ENCODE measurements at regions not wholly inside any gene's neighbourhood (a gene's known extent, or its start where the extent isn't known, plus 50 kb on each side); places are given as distances from the start of the nearest gene placed in this dataset.

GRCh38 chr2:41020358-41020757, 568.5 kb upstream of the SLC8A1 start:
- DNase-seq (ENCODE audit: low spot score): no peak
- TF ChIP-seq CTCF (IDR thresholded peaks at IDR 0.05; ENCODE audit: borderline replicate concordance, control extremely low read depth, extremely low read depth, insufficient read depth, missing control alignments): no peak
- in situ Hi-C loops (cut with MboI; ENCODE audit: low sequenced_read_pairs, unreplicated experiment): no loop called here

GRCh38 chr2:41024816-41025215, 572.9 kb upstream of the SLC8A1 start:
- in situ Hi-C loops (cut with MboI; ENCODE audit: low sequenced_read_pairs, unreplicated experiment): no loop called here
- no peak for DNase-seq (ENCODE audit: low spot score)
- no peak for TF ChIP-seq CTCF (IDR thresholded peaks at IDR 0.05; ENCODE audit: borderline replicate concordance, control extremely low read depth, extremely low read depth, insufficient read depth, missing control alignments)

GRCh38 chr2:41026613-41027012, 574.7 kb upstream of the SLC8A1 start:
- DNase-seq (ENCODE audit: low spot score): no peak
- no peak for TF ChIP-seq CTCF (IDR thresholded peaks at IDR 0.05; ENCODE audit: borderline replicate concordance, control extremely low read depth, extremely low read depth, insufficient read depth, missing control alignments)
- in situ Hi-C loops (cut with MboI; ENCODE audit: low sequenced_read_pairs, unreplicated experiment): no loop called here

- no peak for TF ChIP-seq CTCF (IDR thresholded peaks at IDR 0.05; ENCODE audit: borderline replicate concordance, control extremely low read depth, extremely low read depth, insufficient read depth, missing control alignments)
- in situ Hi-C loops (cut with MboI; ENCODE audit: low sequenced_read_pairs, unreplicated experiment): no loop called here
- DNase-seq (ENCODE audit: low spot score): no peak
Observed at GRCh38 chr2:41027095-41027494, 575.2 kb upstream of the SLC8A1 start.

GRCh38 chr2:41031282-41031681, 579.4 kb upstream of the SLC8A1 start:
- TF ChIP-seq CTCF (IDR thresholded peaks at IDR 0.05; ENCODE audit: borderline replicate concordance, control extremely low read depth, extremely low read depth, insufficient read depth, missing control alignments): no peak
- in situ Hi-C loops (cut with MboI; ENCODE audit: low sequenced_read_pairs, unreplicated experiment): no loop called here
- DNase-seq (ENCODE audit: low spot score): no peak

GRCh38 chr2:41032715-41033114, 580.8 kb upstream of the SLC8A1 start:
- no peak for DNase-seq (ENCODE audit: low spot score)
- TF ChIP-seq CTCF (IDR thresholded peaks at IDR 0.05; ENCODE audit: borderline replicate concordance, control extremely low read depth, extremely low read depth, insufficient read depth, missing control alignments): no peak
- in situ Hi-C loops (cut with MboI; ENCODE audit: low sequenced_read_pairs, unreplicated experiment): no loop called here

- no peak for TF ChIP-seq CTCF (IDR thresholded peaks at IDR 0.05; ENCODE audit: borderline replicate concordance, control extremely low read depth, extremely low read depth, insufficient read depth, missing control alignments)
- in situ Hi-C loops (cut with MboI; ENCODE audit: low sequenced_read_pairs, unreplicated experiment): no loop called here
- DNase-seq (ENCODE audit: low spot score): no peak
Observed at GRCh38 chr2:41033127-41033526, 581.2 kb upstream of the SLC8A1 start.

Data from GM13976 (cell line).